Keratinocyte (primary cell): ENCODE measurements at regions not wholly inside any gene's neighbourhood (a gene's known extent, or its start where the extent isn't known, plus 50 kb on each side); places are given as distances from the start of the nearest gene placed in this dataset.

Experiments
- DNase-seq: peaks from one replicate; pipeline ENCODE4 v3.0.0-alpha.2; 2011; ENCODE audit warnings: low read depth, missing footprints, low spot score
- FAIRE-seq: peaks from 2 replicates; lab custom pipeline; 2011; peaks lifted over from hg19 to GRCh38; lab: Jason Lieb, UNC
- H2AFZ ChIP-seq: 2 replicates; pipeline ENCODE4 v1.6.0; 2012; ENCODE audit warnings: low read length, control low read depth, inconsistent platforms; ENCODE audit not compliant: control insufficient read depth
- H3K27ac ChIP-seq: 2 replicates; pipeline ENCODE4 v1.5.1; 2011; ENCODE audit warnings: low read length; ENCODE audit not compliant: control insufficient read depth, insufficient read depth
- H3K27me3 ChIP-seq: 3 replicates; pipeline ENCODE4 v1.6.0; 2011; ENCODE audit warnings: low read length; ENCODE audit not compliant: control insufficient read depth, insufficient read depth; ENCODE audit errors: extremely low read depth
- H3K36me3 ChIP-seq, 2 experiments: 2 replicates in 1 of 2; 3 replicates in 1 of 2; pipeline ENCODE4 v1.5.1; 2011; ENCODE audit warnings: low read length in 2 of 2, mild to moderate bottlenecking in 1 of 2; ENCODE audit not compliant: control insufficient read depth in 2 of 2, insufficient read depth in 2 of 2; ENCODE audit errors: extremely low read depth in 1 of 2
- H3K4me1 ChIP-seq: 3 replicates; pipeline ENCODE4 v1.5.1; 2011; ENCODE audit warnings: low read length; ENCODE audit not compliant: control insufficient read depth, insufficient read depth; ENCODE audit errors: extremely low read depth
- H3K4me2 ChIP-seq: 3 replicates; pipeline ENCODE4 v1.6.0; 2011; ENCODE audit warnings: low read depth, low read length; ENCODE audit not compliant: control insufficient read depth, insufficient read depth; ENCODE audit errors: extremely low read depth
- H3K4me3 ChIP-seq, 3 experiments: fragments of 200-600 bp in 1 of 3; sonication (generic) in 1 of 3; 2 replicates in 2 of 3; 3 replicates in 1 of 3; pipeline ENCODE4 v1.5.1; 2011 to 2016; ENCODE audit warnings: low read length in 3 of 3, mild to moderate bottlenecking in 3 of 3, control low read depth in 2 of 3, inconsistent platforms in 1 of 3, low read depth in 1 of 3, mixed read lengths in 1 of 3, mixed run types in 1 of 3, moderate library complexity in 1 of 3; ENCODE audit not compliant: control insufficient read depth in 2 of 3, insufficient read depth in 2 of 3; ENCODE audit errors: extremely low read depth in 1 of 3
- H3K79me2 ChIP-seq: 2 replicates; pipeline ENCODE4 v1.6.0; 2012; ENCODE audit warnings: low read length; ENCODE audit not compliant: control insufficient read depth, insufficient read depth
- H3K9ac ChIP-seq: 3 replicates; pipeline ENCODE4 v1.6.0; 2011; ENCODE audit warnings: low read length; ENCODE audit not compliant: control insufficient read depth, insufficient read depth; ENCODE audit errors: extremely low read depth
- H3K9me1 ChIP-seq: 3 replicates; pipeline ENCODE4 v1.6.0; 2011; ENCODE audit warnings: low read length; ENCODE audit not compliant: control insufficient read depth, insufficient read depth; ENCODE audit errors: extremely low read depth
- H3K9me3 ChIP-seq: 2 replicates; pipeline ENCODE4 v1.5.1; 2012; ENCODE audit warnings: low read depth, low read length; ENCODE audit not compliant: control insufficient read depth
- H4K20me1 ChIP-seq: 3 replicates; pipeline ENCODE4 v1.6.0; 2011; ENCODE audit warnings: low read length; ENCODE audit not compliant: control insufficient read depth, insufficient read depth; ENCODE audit errors: extremely low read depth
- CTCF ChIP-seq, 3 experiments: IDR thresholded peaks in 1 of 3; conservative IDR thresholded peaks in 1 of 3; optimal IDR thresholded peaks in 1 of 3; 2 replicates in 2 of 3; 3 replicates in 1 of 3; pipeline versions ENCODE3 to v1.5.1; 2011; ENCODE audit warnings: low read length in 3 of 3, mild to moderate bottlenecking in 3 of 3, moderate library complexity in 2 of 3, control low read depth in 1 of 3, inconsistent platforms in 1 of 3; ENCODE audit not compliant: insufficient read depth in 2 of 3; ENCODE audit errors: extremely low read depth in 1 of 3
- EZH2 ChIP-seq: IDR thresholded peaks from one replicate; pipeline ENCODE4 v1.6.1; 2012; ENCODE audit warnings: inconsistent platforms, mild to moderate bottlenecking, low read length, moderate library complexity
- dilution Hi-C: fragments of 300-500 bp; cut with MboI; formaldehyde crosslinking; loops from one replicate; pipeline ENCODE4 v1.7.0; 2020; ENCODE audit warnings: low sequenced_read_pairs; ENCODE audit not compliant: extremely low pct_ligation_motif_present

DNA sequence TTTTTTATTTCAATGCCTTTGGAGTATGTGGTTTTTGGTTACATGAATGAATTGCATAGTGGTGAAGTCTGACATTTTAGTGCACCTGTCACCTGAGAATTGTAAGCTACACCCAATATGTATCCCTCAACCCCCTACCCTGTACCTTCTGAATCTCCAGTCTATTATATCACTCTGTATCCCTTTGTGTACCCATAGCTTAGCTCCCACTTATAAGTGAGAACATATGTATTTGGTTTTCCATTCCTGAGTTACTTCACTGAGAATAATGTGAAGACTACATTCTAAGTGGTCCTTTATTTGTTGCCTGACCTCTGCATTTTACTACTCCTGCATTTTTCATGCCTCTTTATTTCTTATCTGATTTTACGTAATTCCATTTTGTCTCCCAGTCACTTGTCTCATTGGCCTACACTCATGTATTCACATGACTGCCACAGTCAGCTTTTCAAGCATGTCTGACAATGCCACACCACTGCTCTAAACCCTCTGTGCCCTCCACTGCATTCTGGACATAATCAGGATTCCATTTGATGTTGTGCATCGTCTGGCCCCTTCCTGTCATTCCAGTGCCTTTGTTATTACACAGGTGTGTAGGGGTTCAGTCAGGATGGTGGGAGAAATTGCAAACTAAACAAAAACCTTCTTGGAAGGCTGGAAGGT, 1325.5 kb downstream of the XPNPEP1 start:
- H3K27ac ChIP-seq = no peak overlapping the region
- dilution Hi-C loops = no loop called here
- H3K9me3 ChIP-seq = no peaks in the 10 kb centered on the region
- FAIRE-seq (no peak), DNase-seq (no peak)
- no peak overlapping the region for H2AFZ ChIP-seq
- TF ChIP-seq CTCF (optimal IDR thresholded peaks at IDR 0.05 in 1 of 3, IDR thresholded peaks at IDR 0.05 in 1 of 3, conservative IDR thresholded peaks at IDR 0.05 in 1 of 3; ENCODE audit: extremely low read depth in 1 of 3, insufficient read depth in 2 of 3, low read length in 3 of 3) (no peak), EZH2 (no peak)
- H3K4me1 ChIP-seq = no peaks in the 10 kb centered on the region
- H3K9ac ChIP-seq = no peak overlapping the region
- H3K4me3 ChIP-seq = no peak overlapping the region
- no peak overlapping the region for H3K4me2 ChIP-seq
- H4K20me1 ChIP-seq = no peaks in the 10 kb centered on the region
- no peaks in the 10 kb centered on the region for H3K9me1 ChIP-seq
- no peaks in the 10 kb centered on the region for H3K27me3 ChIP-seq
- no peaks in the 10 kb centered on the region for H3K36me3 ChIP-seq
- H3K79me2 ChIP-seq = no peaks in the 10 kb centered on the region

DNA sequence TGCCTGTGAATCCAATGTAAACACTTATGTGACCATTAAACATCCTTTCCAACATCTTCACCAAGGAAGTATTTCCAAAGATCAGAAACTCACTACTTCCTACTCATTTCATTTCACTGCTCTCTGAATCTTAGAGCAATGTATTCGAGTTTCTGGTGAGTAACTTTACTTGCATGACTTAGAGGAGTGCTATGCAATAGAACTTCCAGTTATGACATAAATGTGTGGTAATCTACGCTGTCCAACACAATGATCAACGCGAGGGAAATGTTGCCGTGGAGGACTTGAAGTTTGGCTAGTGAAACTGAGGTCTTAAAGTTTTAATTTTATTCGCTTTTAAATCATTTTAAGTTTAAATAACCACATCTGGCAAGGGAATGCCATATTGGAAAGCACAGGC, 1326.3 kb downstream of the XPNPEP1 start:
- DNase-seq (no peak), FAIRE-seq (no peak)
- no peak overlapping the region for H3K27ac ChIP-seq
- dilution Hi-C loops = no loop called here
- H3K4me2 ChIP-seq = no peak overlapping the region
- no peaks in the 10 kb centered on the region for H3K36me3 ChIP-seq
- no peak overlapping the region for H3K4me3 ChIP-seq
- no peaks in the 10 kb centered on the region for H3K4me1 ChIP-seq
- H3K9ac ChIP-seq = no peak overlapping the region
- no peaks in the 10 kb centered on the region for H4K20me1 ChIP-seq
- H3K27me3 ChIP-seq = no peaks in the 10 kb centered on the region
- no peaks in the 10 kb centered on the region for H3K79me2 ChIP-seq
- H2AFZ ChIP-seq = no peak overlapping the region
- H3K9me1 ChIP-seq = no peaks in the 10 kb centered on the region
- H3K9me3 ChIP-seq = no peaks in the 10 kb centered on the region
- TF ChIP-seq EZH2 (no peak), CTCF (optimal IDR thresholded peaks at IDR 0.05 in 1 of 3, IDR thresholded peaks at IDR 0.05 in 1 of 3, conservative IDR thresholded peaks at IDR 0.05 in 1 of 3; ENCODE audit: extremely low read depth in 1 of 3, insufficient read depth in 2 of 3, low read length in 3 of 3) (no peak)
